Adrenal gland (tissue), 9 donors: ENCODE measurements at regions not wholly inside any gene's neighbourhood (a gene's known extent, or its start where the extent isn't known, plus 50 kb on each side); places are given as distances from the start of the nearest gene placed in this dataset.

ENCODE experiments used
- DNase-seq, 7 donors: peaks; one replicate each; pipeline ENCODE4 v3.0.0-alpha.2; 2019 to 2020
- H3K27ac ChIP-seq, 5 donors: fragments of 200-600 bp; sonication (generic) in 4 of 5; 1 replicate in 3 of 5; 2 replicates in 2 of 5; pipeline versions ENCODE4 v1.5.1 to v1.8.0; 2016 to 2020; ENCODE audit warnings: mild to moderate bottlenecking in 1 of 5
- H3K27me3 ChIP-seq: fragments of 200-600 bp; 2 replicates; pipeline ENCODE4 v1.8.0; 2021
- H3K36me3 ChIP-seq, 2 donors: fragments of 200-600 bp; replicated peaks in 1 of 2; 1 replicate in 1 of 2; 2 replicates in 1 of 2; pipeline versions ENCODE4 v1.5.1 to v1.8.0; 2018 to 2022
- H3K4me1 ChIP-seq, 2 donors: fragments of 200-600 bp; replicated peaks in 1 of 2; 1 replicate in 1 of 2; 2 replicates in 1 of 2; pipeline versions ENCODE4 v1.5.1 to v1.8.0; 2018 to 2021
- H3K4me3 ChIP-seq, 4 donors: fragments of 200-600 bp; sonication (generic) in 3 of 4; one replicate each; pipeline ENCODE4 v1.5.1; 2016 to 2018
- H3K9me3 ChIP-seq, 3 donors: fragments of 200-600 bp; sonication (generic) in 1 of 3; replicated peaks in 1 of 3; 1 replicate in 2 of 3; 2 replicates in 1 of 3; pipeline versions ENCODE4 v1.5.1 to v1.8.0; 2016 to 2021
- POLR2A ChIP-seq, 2 donors: fragments of 450-650 bp; IDR thresholded peaks; one replicate each; pipeline ENCODE4 v1.6.1; 2017; ENCODE audit warnings: antibody characterized with exemption in 2 of 2, mild to moderate bottlenecking in 2 of 2, moderate library complexity in 1 of 2
- WGBS, 4 donors: extraction: QIAGEN DNeasy Blood & Tissue Kit in 2 of 4; methylation state at CpG; one replicate each; pipeline versions ENCODE4 v1.1.5 to v1.1.7; 2013 to 2017; 5-methylcytosine and 5-hydroxymethylcytosine counted together
- intact Hi-C, 2 donors: fragments of 100-400 bp; cut with DNase I; formaldehyde crosslinking; loops; one replicate each; pipeline versions ENCODE4 v1.14.1 to v1.15.0; 2022 to 2023
- TF ChIP-seq, protein P1 (sequence below), 6 experiments: fragments of 450-650 bp in 4 of 6; fragments of 200-600 bp in 2 of 6; sonication (generic) in 1 of 6; IDR thresholded peaks; 1 replicate in 5 of 6; 2 replicates in 1 of 6; pipeline versions ENCODE4 v1.5.1 to v1.8.0; 2016 to 2021; ENCODE audit warnings: antibody characterized with exemption in 6 of 6, mild to moderate bottlenecking in 2 of 6, moderate library complexity in 1 of 6
- donor health status: healthy with polysubstance abuse.
- donor health status: Bipolar disorder and iron deficiency.
- donor health status: DM: yes; HTN: yes; CAD: no.
- donor health status: DM: no; HTN: no; CAD: no.
- donor health status: DM: no; HTN: no; CAD: no.

GRCh38 chr10:6912929-6913328 is 332.9 kb upstream of the PRKCQ start:
- H3K36me3 ChIP-seq = no peaks in the 10 kb centered on the region
- intact Hi-C loops = loop anchor here (10.0 kb wide), 1 partner anchor 502 kb away; the partner anchor contains the start of gene SFMBT2 (in 2 of the 2)
- H3K27me3 ChIP-seq = no peaks in the 10 kb centered on the region
- no peak overlapping the region for H3K4me3 ChIP-seq
- no peak for DNase-seq
- H3K27ac ChIP-seq = no peak overlapping the region
- peaks cover 5 to 16% of the 10 kb centered on the region in 2 donors for H3K4me1 ChIP-seq
- 12 to 27% (median 20%) methylated on average over 2 of the region's 2 CpGs for WGBS, 4 donors
- no peaks in the 10 kb centered on the region for H3K9me3 ChIP-seq
- TF ChIP-seq, protein P1, sequence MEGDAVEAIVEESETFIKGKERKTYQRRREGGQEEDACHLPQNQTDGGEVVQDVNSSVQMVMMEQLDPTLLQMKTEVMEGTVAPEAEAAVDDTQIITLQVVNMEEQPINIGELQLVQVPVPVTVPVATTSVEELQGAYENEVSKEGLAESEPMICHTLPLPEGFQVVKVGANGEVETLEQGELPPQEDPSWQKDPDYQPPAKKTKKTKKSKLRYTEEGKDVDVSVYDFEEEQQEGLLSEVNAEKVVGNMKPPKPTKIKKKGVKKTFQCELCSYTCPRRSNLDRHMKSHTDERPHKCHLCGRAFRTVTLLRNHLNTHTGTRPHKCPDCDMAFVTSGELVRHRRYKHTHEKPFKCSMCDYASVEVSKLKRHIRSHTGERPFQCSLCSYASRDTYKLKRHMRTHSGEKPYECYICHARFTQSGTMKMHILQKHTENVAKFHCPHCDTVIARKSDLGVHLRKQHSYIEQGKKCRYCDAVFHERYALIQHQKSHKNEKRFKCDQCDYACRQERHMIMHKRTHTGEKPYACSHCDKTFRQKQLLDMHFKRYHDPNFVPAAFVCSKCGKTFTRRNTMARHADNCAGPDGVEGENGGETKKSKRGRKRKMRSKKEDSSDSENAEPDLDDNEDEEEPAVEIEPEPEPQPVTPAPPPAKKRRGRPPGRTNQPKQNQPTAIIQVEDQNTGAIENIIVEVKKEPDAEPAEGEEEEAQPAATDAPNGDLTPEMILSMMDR (IDR thresholded peaks at IDR 0.05) = no peak
- TF ChIP-seq POLR2A (IDR thresholded peaks at IDR 0.05) = no peak

- H3K36me3 ChIP-seq = no peaks in the 10 kb centered on the region
- no peak overlapping the region for H3K4me3 ChIP-seq
- intact Hi-C loops = loop anchor here (10.0 kb wide), 1 partner anchor 502 kb away; the partner anchor contains the start of gene SFMBT2 (in 2 of the 2)
- H3K27me3 ChIP-seq = no peaks in the 10 kb centered on the region
- TF ChIP-seq, protein P1 (IDR thresholded peaks at IDR 0.05) = no peak
- TF ChIP-seq POLR2A (IDR thresholded peaks at IDR 0.05) = no peak
- H3K27ac ChIP-seq = no peak overlapping the region
- peaks cover 5 to 16% of the 10 kb centered on the region in 2 donors for H3K4me1 ChIP-seq
- H3K9me3 ChIP-seq = no peaks in the 10 kb centered on the region
- DNase-seq = peak in 6 of 7 donors; percentile 35 to 67 (median 59)
- 7 to 20% (median 12%) methylated on average over 5 of the region's 5 CpGs for WGBS, 4 donors
These were observed 332.3 kb upstream of the PRKCQ start for GRCh38 chr10:6912424-6912823.

GRCh38 chr10:6912021-6912420 is 331.9 kb upstream of the PRKCQ start:
- WGBS, 4 donors = 80 to 90% (median 89%) methylated on average over 2 of the region's 2 CpGs
- Histone ChIP-seq H3K9me3 (no peaks in the 10 kb centered on the region), H3K4me1 (peaks cover 5 to 16% of the 10 kb centered on the region in 2 donors), H3K36me3 (no peaks in the 10 kb centered on the region), H3K27ac (no peak overlapping the region), H3K27me3 (no peaks in the 10 kb centered on the region), H3K4me3 (no peak overlapping the region)
- DNase-seq = no peak
- TF ChIP-seq, protein P1 (IDR thresholded peaks at IDR 0.05) = no peak
- no peak for TF ChIP-seq POLR2A (IDR thresholded peaks at IDR 0.05)
- intact Hi-C loops = loop anchor here (10.0 kb wide), 1 partner anchor 503 kb away; the partner anchor contains the start of gene SFMBT2 (in 2 of the 2)

- DNase-seq = no peak
- Histone ChIP-seq H3K9me3 (no peaks in the 10 kb centered on the region), H3K27me3 (no peaks in the 10 kb centered on the region), H3K4me3 (no peak overlapping the region), H3K36me3 (no peaks in the 10 kb centered on the region), H3K4me1 (peaks cover 5 to 16% of the 10 kb centered on the region in 2 donors), H3K27ac (no peak overlapping the region)
- TF ChIP-seq POLR2A (IDR thresholded peaks at IDR 0.05) = no peak
- TF ChIP-seq, protein P1 (IDR thresholded peaks at IDR 0.05) = no peak
- intact Hi-C loops = loop anchor here (10.0 kb wide), 1 partner anchor 505 kb away; the partner anchor contains the start of gene SFMBT2 (in 2 of the 2)
- 64 to 76% (median 70%) methylated on average over 6 of the region's 6 CpGs for WGBS, 4 donors
These were observed 330.0 kb upstream of the PRKCQ start for GRCh38 chr10:6909905-6910560.
